ENCODE measurements at regions not wholly inside any gene's neighbourhood (a gene's known extent, or its start where the extent isn't known, plus 50 kb on each side); places are given as distances from the start of the nearest gene placed in this dataset.
A peak's percentile ranks its signal among the peaks of the same experiment; 100 is the strongest.

DNA sequence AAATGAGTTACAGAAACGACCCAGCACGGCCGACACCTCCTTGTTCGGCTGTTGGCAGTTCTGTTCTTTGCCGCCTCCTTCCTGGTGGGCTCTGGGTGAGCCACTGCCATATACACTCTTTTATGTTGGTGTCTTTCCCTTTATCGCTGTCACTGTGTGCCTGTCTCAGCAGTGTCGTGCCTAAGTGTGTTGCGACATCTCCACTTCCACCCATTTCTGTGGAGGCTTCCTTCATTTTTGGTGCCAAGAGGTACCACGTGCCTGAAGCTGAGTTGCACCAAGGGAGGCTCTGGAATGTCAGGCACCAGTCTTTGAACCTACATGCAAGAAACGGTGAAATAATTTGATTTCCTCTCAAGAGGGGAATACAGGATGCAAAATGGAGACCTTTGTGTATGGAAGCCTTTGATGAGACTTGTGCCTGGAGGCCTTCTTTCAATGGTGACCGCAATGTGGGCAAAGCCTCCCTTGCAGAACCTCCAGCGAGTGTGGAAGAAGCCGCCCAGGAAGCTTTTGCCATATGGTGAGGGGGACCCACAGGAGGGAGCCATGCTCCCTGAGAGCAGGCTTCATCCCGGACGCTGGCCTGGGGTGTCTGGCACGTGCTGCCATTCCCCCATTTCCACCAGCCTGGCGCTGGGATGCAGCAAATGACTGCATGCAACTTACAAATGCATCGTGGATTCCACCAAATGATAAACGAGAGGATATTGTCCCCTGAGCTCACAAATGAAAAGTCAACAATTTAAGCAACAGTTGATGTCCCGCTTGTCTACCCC is 136.2 kb downstream of the TEX29 start:
- DNase-seq, result no peak

GRCh38 chr13:111458001-111458531 is 137.6 kb downstream of the TEX29 start:
- DNase-seq, result no peak

GRCh38 chr13:111458739-111459138 is 138.3 kb downstream of the TEX29 start:
- no peak for DNase-seq

GRCh38 chr13:111459803-111460547 is 139.5 kb downstream of the TEX29 start:
- no peak for DNase-seq

DNA sequence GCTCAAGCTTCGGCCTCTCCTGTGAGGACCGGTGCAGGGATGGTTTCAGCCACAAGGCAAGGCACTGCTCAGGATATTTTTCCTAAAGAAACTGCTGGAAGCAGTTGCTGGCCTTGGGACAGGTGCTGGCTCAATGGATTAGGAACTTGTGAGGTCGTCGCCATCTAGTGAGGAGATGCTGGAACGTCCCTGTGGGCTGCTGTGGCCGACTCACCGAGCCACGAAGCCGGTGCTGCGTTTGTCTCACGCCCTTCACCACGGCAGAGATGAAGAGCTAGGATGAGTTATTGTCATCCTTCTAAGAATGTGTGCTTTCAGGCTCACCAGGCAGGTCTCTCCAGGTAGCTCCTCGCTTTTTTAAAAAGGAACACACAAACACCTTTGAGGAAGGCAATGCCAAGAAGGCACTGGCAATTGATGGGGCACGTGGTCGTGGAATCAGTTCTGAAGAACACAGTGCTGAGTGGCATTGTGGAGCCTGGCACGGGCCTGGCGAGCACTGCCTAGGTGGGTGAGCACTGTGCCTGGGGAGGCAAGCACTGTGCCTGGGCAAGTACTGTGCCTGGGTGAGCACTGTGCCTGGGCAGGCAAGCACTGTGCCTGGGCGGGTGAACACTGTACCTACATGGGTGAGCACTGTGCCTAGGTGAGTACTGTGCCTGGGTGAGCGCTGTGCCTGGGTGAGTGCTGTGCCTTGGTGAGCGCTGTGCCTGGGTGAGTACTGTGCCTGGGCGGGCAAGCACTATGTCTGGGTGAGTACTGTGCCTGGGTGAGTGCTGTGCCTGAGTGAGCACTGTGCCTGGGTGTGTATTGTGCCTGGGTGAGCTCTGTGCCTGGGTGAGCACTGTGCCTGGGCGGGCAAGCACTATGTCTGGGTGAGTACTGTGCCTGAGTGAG is 140.4 kb downstream of the TEX29 start:
- DNase-seq, result peak; percentile 50

GRCh38 chr13:111461445-111462149 is 141.2 kb downstream of the TEX29 start:
- no peak for DNase-seq

GRCh38 chr13:111462221-111462764 is 141.9 kb downstream of the TEX29 start:
- no peak for DNase-seq

GRCh38 chr13:111462944-111463343 is 142.5 kb downstream of the TEX29 start:
- DNase-seq, result no peak

- no peak for DNase-seq
These were observed 146.9 kb downstream of the TEX29 start for GRCh38 chr13:111467111-111467890.

- no peak for DNase-seq
These were observed 147.9 kb downstream of the TEX29 start for GRCh38 chr13:111468037-111468959.

- DNase-seq, result no peak
These were observed 149.0 kb downstream of the TEX29 start for GRCh38 chr13:111469450-111469849.

- peak; percentile 11 for DNase-seq
These were observed 149.6 kb downstream of the TEX29 start for GRCh38 chr13:111469916-111470506.

DNA sequence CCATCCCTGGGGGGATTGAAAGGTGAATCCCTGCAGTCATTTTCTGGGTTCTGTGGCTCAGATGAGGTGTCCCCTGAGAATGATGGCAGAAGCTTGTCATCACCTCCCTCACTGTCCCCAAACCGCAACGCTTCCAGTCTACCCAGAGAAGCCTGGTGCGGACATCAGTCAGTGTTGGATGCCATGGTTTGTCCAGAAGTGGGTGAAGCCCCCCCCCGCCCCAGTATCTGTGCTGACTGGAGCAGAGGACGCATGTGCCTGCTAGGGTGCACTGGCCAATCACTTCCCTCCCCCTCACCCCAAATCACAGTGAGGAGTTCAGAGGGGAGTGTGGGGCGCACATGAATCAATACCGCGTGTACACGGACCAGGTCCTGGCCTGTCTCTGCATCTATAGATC is 150.5 kb downstream of the TEX29 start:
- no peak for DNase-seq

GRCh38 chr13:111472083-111472482 is 151.6 kb downstream of the TEX29 start:
- no peak for DNase-seq

DNA sequence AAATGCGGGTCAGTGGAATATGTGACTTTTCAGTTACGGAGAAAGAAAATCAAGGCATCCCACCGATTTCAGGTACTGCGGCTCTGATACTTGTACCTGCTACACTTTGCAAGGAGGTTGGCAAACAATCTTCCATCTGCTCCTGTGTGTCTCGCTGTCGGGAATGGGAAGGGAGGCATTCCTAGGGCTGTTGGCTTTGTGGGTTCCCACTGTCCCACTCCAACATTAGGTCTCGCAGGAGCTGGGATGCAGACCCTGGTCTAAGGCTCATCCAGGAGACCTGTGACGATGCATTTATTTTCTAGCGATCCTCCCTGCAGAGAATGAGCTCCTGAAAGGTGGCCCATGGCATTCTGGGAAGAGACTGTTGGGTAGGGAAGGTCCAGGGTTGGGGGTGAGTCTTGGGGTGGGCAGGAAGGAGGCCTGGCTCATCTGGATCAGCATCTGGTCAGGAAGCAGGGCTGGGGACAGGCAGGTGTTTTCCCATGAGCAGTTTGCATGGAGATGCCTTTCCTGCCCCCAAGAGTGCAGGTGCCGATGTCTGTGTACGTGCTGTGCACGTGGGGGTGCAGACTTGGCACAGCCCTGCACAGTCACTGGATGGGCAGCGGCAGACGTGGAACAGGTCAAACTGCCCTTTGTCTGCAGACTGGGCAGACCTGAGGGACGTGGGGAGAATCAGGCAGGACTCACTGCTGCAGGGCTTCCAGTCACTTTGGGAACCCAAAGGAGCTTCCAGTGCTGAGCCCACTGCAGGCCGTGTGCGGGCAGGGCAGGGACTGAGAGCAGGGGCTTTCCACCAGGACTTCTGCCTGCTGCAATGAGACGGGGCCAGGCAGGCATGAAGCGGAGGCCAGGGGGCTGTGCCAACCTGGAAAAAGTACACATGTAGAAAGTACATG is 152.4 kb downstream of the TEX29 start:
- no peak for DNase-seq

GRCh38 chr13:111474136-111475002 is 153.9 kb downstream of the TEX29 start:
- peak; percentile 67 for DNase-seq

- DNase-seq, result no peak
These were observed 155.0 kb downstream of the TEX29 start for GRCh38 chr13:111475488-111475887.

Data from dermis blood vessel endothelial cell (primary cell).